BLaER1 (cell line): ENCODE measurements at regions not wholly inside any gene's neighbourhood (a gene's known extent, or its start where the extent isn't known, plus 50 kb on each side); places are given as distances from the start of the nearest gene placed in this dataset.
A peak's percentile ranks its signal among the peaks of the same experiment; 100 is the strongest.

Experiments
- H3K27ac ChIP-seq: shearing (Covaris generic); formaldehyde crosslinking; 2 replicates; pipeline ENCODE4 v1.8.1; 2022
- H3K27me3 ChIP-seq: shearing (Covaris generic); formaldehyde crosslinking; 2 replicates; pipeline ENCODE4 v1.8.1; 2022
- H3K36me3 ChIP-seq: shearing (Covaris generic); formaldehyde crosslinking; 2 replicates; pipeline ENCODE4 v1.8.1; 2022
- H3K4me1 ChIP-seq: shearing (Covaris generic); formaldehyde crosslinking; 2 replicates; pipeline ENCODE4 v1.8.1; 2022
- H3K4me2 ChIP-seq: shearing (Covaris generic); formaldehyde crosslinking; 2 replicates; pipeline ENCODE4 v1.8.1; 2022
- H3K4me3 ChIP-seq: shearing (Covaris generic); formaldehyde crosslinking; 2 replicates; pipeline ENCODE4 v1.8.1; 2022
- H3K9ac ChIP-seq: shearing (Covaris generic); formaldehyde crosslinking; 2 replicates; pipeline ENCODE4 v1.8.1; 2022
- H3K9me3 ChIP-seq: shearing (Covaris generic); formaldehyde crosslinking; 2 replicates; pipeline ENCODE4 v1.8.1; 2022
- H4K20me1 ChIP-seq: shearing (Covaris generic); formaldehyde crosslinking; 2 replicates; pipeline ENCODE4 v1.8.1; 2022
- Cebpa-rat ChIP-seq: shearing (Covaris generic); IDR thresholded peaks from 2 replicates; pipeline ENCODE4 v1.8.1; 2022

DNA sequence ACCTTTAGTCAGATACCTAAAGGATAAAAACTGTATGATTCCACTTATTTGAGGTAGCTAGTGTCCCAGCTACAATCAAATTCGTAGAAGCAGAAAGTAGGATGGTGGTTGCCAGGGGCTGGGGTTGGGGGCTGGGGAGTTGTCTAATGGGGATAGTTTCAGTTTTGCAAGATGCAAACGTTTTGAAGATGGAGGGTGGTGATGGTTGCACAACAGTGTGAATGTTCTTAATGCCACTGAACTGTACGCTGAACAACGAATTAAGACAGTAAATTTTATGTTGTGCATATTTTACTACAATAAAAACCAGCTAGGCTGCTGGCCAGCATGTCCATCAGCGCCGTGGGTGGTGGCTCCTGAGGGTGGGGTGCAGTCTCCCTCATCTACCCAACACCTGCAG, 137.8 kb downstream of the GADD45G start:
- Histone ChIP-seq H3K9me3 (no peaks in the 10 kb centered on the region), H4K20me1 (no peaks in the 10 kb centered on the region), H3K4me2 (peak overlapping the region; percentile 87), H3K36me3 (no peaks in the 10 kb centered on the region), H3K27ac (peak overlapping the region; percentile 85), H3K4me3 (peak overlapping the region; percentile 29), H3K27me3 (no peaks in the 10 kb centered on the region), H3K9ac (peak overlapping the region; percentile 59), H3K4me1 (peaks cover 100% of the 10 kb centered on the region)
- peak; percentile 73 for TF ChIP-seq Cebpa-rat

DNA sequence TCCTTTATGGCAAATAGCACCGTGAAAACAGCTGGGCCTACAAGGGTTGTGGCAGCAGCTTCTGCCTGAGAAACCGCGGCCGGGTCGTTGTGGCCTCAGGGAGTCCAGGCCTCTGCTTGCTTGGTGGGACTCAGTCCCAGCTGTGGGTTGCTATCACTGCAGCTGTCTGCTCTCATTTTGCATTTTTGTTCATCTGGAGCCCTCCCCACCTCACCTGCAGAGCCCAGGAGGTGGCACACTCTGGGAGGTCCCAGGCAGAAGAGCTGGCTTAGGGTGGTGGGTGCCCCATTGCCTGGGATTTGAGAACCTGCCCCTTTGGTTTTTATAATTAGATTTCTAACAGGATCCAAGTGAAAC, 138.4 kb downstream of the GADD45G start:
- H3K27ac ChIP-seq, result peak overlapping the region; percentile 85

GRCh38 chr9:89743573-89744254, 138.9 kb downstream of the GADD45G start:
- TF ChIP-seq Cebpa-rat, result no peak
- Histone ChIP-seq H3K9me3 (no peaks in the 10 kb centered on the region), H3K27me3 (no peaks in the 10 kb centered on the region), H4K20me1 (no peaks in the 10 kb centered on the region), H3K27ac (peak overlapping the region; percentile 85), H3K36me3 (no peaks in the 10 kb centered on the region), H3K4me2 (peak overlapping the region; percentile 87), H3K9ac (peak overlapping the region; percentile 59), H3K4me3 (peak overlapping the region; percentile 29; the same call in 1 of the 2 replicates), H3K4me1 (peaks cover 100% of the 10 kb centered on the region)

More for the DNA sequence above, 138.4 kb downstream of the GADD45G start:
- Histone ChIP-seq H3K27me3 (no peaks in the 10 kb centered on the region), H3K9ac (peak overlapping the region; percentile 59; the same call in 1 of the 2 replicates), H3K4me2 (peak overlapping the region; percentile 87), H3K36me3 (no peaks in the 10 kb centered on the region), H3K9me3 (no peaks in the 10 kb centered on the region), H4K20me1 (no peaks in the 10 kb centered on the region), H3K4me1 (peaks cover 100% of the 10 kb centered on the region), H3K4me3 (peak overlapping the region; percentile 29)
- no peak for TF ChIP-seq Cebpa-rat

DNA sequence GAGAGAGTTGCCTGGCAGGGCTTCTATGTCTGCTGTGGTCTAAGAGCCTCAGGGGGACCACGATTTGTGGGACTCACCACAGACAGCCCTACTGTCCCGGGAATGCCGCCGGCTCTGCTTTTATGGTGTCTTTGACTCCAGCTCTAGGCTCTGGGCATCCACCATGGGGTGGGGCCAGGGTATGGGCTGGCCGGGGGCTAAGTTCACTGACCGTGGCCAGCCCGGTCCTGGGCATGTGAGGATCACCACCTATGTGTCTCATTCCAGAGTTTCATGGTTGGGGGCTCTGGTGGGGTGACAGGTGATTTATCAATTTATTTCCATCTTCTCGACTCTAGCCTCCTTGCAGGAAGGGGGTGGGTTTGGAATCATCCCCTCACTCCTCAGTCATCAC, 139.4 kb downstream of the GADD45G start:
- peak overlapping the region; percentile 59 for H3K9ac ChIP-seq
- peak overlapping the region; percentile 29; the same call in 1 of the 2 replicates for H3K4me3 ChIP-seq
- H3K4me2 ChIP-seq, result peak overlapping the region; percentile 87
- no peaks in the 10 kb centered on the region for H3K27me3 ChIP-seq
- H3K36me3 ChIP-seq, result no peaks in the 10 kb centered on the region
- no peaks in the 10 kb centered on the region for H4K20me1 ChIP-seq
- H3K27ac ChIP-seq, result peak overlapping the region; percentile 85
- H3K9me3 ChIP-seq, result no peaks in the 10 kb centered on the region
- H3K4me1 ChIP-seq, result peaks cover 100% of the 10 kb centered on the region
- TF ChIP-seq Cebpa-rat, result no peak

DNA sequence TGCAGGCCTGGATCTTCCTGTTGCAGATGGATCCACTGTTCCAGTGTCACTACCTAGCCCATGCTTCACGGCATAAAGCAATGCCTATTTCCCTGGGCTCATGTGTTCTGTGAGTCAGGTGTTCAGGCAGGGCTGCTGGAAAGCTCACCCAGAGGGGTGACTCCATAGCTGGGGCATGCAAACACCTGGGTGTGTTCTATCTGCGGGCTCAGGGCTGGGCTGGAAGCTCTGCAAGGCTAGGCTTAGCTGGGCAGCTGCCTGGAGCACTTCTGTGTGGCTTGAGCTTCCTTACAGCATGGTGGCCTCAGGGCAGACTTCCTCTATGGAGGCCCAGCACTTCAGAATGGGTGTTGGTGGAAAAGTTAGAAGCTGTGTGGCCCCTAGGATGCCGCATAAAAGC, 139.9 kb downstream of the GADD45G start:
- Histone ChIP-seq H4K20me1 (no peaks in the 10 kb centered on the region), H3K9ac (peak overlapping the region; percentile 59; the same call in 1 of the 2 replicates), H3K36me3 (no peaks in the 10 kb centered on the region), H3K4me3 (peak overlapping the region; percentile 29; the same call in 1 of the 2 replicates), H3K4me2 (peak overlapping the region; percentile 87), H3K4me1 (peaks cover 100% of the 10 kb centered on the region), H3K27me3 (no peaks in the 10 kb centered on the region), H3K27ac (peak overlapping the region; percentile 85), H3K9me3 (no peaks in the 10 kb centered on the region)
- no peak for TF ChIP-seq Cebpa-rat

DNA sequence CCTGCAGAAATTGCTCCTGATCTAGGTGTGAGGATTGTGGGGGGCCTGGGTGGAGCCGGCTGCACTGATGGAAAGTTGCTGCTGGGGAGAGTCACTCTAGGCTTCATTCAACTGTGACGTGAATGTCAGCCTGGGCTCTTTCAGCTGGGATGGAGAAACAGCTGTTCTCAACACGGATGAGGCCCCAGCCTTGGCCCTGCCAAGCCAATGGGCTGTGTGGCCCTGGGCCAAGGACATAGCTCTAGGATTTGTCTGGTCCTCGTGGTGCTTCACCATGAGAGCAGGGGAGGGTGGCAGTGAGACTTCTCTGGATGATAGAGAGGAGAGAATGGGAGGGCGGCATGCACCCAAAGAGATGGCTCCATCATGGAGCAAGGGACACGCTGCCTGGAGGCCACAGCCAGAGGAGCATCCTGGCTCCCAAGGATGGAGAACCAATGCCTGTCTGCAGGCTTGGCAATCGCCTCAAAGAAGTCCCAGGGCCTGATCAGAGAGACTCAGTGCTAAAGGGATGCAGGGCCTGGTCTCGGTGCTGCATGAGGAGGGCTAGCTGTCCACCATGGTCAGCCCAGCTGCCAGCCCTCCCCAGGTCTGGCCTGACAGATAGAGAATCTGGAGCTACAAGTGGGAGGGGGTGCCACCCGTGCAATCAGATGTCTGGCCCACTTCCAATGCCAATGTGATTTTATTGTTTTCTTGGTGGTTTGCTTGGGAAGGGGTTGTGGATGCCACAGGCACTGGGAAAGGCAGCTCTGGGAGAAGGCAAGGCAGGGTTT, 141.0 kb downstream of the GADD45G start:
- TF ChIP-seq Cebpa-rat, result no peak
- H4K20me1 ChIP-seq, result no peaks in the 10 kb centered on the region
- peak overlapping the region; percentile 85 for H3K27ac ChIP-seq
- H3K27me3 ChIP-seq, result no peaks in the 10 kb centered on the region
- peak overlapping the region; percentile 87 for H3K4me2 ChIP-seq
- no peaks in the 10 kb centered on the region for H3K36me3 ChIP-seq
- peaks cover 100% of the 10 kb centered on the region for H3K4me1 ChIP-seq
- no peaks in the 10 kb centered on the region for H3K9me3 ChIP-seq
- H3K9ac ChIP-seq, result no peak overlapping the region
- no peak overlapping the region for H3K4me3 ChIP-seq

- no peaks in the 10 kb centered on the region for H3K9me3 ChIP-seq
- peaks cover 100% of the 10 kb centered on the region for H3K4me1 ChIP-seq
- no peak overlapping the region for H3K9ac ChIP-seq
- H3K4me3 ChIP-seq, result no peak overlapping the region
- H3K36me3 ChIP-seq, result no peaks in the 10 kb centered on the region
- no peaks in the 10 kb centered on the region for H4K20me1 ChIP-seq
- peak overlapping the region; percentile 87 for H3K4me2 ChIP-seq
- TF ChIP-seq Cebpa-rat, result no peak
- no peaks in the 10 kb centered on the region for H3K27me3 ChIP-seq
- H3K27ac ChIP-seq, result peak overlapping the region; percentile 85
Observed at GRCh38 chr9:89746385-89747116, 141.7 kb downstream of the GADD45G start.

DNA sequence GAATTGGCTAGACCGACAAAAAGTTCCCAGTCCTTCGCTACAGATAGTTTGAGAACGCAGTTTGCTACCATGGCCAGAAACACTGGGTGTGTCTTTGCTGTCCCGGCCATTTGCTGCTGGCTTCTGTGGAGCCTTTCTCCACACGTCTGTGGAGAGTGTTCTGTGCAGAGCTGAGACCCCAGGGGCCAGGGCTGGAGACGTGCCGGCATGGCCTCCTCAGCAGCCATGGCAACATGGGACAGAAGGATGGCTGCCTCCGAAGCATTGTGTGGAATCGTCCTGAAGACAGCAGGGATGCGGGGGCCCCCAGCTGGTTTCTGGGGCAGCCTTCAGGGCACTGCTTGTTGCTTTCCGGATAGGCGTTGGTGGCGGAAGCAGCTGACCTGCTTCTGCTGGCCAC, 142.8 kb downstream of the GADD45G start:
- H3K4me3 ChIP-seq, result no peak overlapping the region
- no peaks in the 10 kb centered on the region for H3K27me3 ChIP-seq
- no peak for TF ChIP-seq Cebpa-rat
- H3K27ac ChIP-seq, result peak overlapping the region; percentile 85
- peaks cover 99% of the 10 kb centered on the region for H3K4me1 ChIP-seq
- H3K36me3 ChIP-seq, result no peaks in the 10 kb centered on the region
- peak overlapping the region; percentile 87 for H3K4me2 ChIP-seq
- H3K9ac ChIP-seq, result no peak overlapping the region
- no peaks in the 10 kb centered on the region for H4K20me1 ChIP-seq
- H3K9me3 ChIP-seq, result no peaks in the 10 kb centered on the region

GRCh38 chr9:89748021-89748670, 143.3 kb downstream of the GADD45G start:
- H3K9ac ChIP-seq, result no peak overlapping the region
- H3K4me2 ChIP-seq, result peak overlapping the region; percentile 87
- H3K27me3 ChIP-seq, result no peaks in the 10 kb centered on the region
- no peaks in the 10 kb centered on the region for H3K36me3 ChIP-seq
- TF ChIP-seq Cebpa-rat, result no peak
- H3K27ac ChIP-seq, result peak overlapping the region; percentile 85
- no peaks in the 10 kb centered on the region for H3K9me3 ChIP-seq
- H4K20me1 ChIP-seq, result no peaks in the 10 kb centered on the region
- H3K4me1 ChIP-seq, result peaks cover 93% of the 10 kb centered on the region
- H3K4me3 ChIP-seq, result no peak overlapping the region
